H1 (cell line): ENCODE measurements at regions not wholly inside any gene's neighbourhood (a gene's known extent, or its start where the extent isn't known, plus 50 kb on each side); places are given as distances from the start of the nearest gene placed in this dataset.

Source experiments
- BACH1 ChIP-seq: IDR thresholded peaks from 2 replicates; pipeline ENCODE4 v1.6.1; 2012; ENCODE audit warnings: low read length, improper control_type of control experiment
- CBX8 ChIP-seq: fragments of 300-800, 300-1000 bp; sonication (generic); IDR thresholded peaks from 2 replicates; pipeline ENCODE4 v1.7.1; 2016; ENCODE audit warnings: low read depth, low read length, borderline replicate concordance
- CHD7 ChIP-seq: fragments of 300-600 bp; sonication (generic); IDR thresholded peaks from 2 replicates; pipeline ENCODE4 v1.7.1; 2012; ENCODE audit warnings: low read length, moderate library complexity, mild to moderate bottlenecking, inconsistent platforms; ENCODE audit not compliant: insufficient replicate concordance
- E2F6 ChIP-seq: IDR thresholded peaks from 2 replicates; pipeline ENCODE4 v1.6.1; 2012; ENCODE audit warnings: inconsistent platforms
- MAX ChIP-seq: IDR thresholded peaks from 2 replicates; pipeline ENCODE4 v1.6.1; 2012; ENCODE audit warnings: inconsistent platforms
- TAF1 ChIP-seq: IDR thresholded peaks from 2 replicates; pipeline ENCODE4 v1.6.1; 2011; ENCODE audit warnings: mild to moderate bottlenecking, low read depth, low read length
- TF ChIP-seq, protein P1 (sequence below): IDR thresholded peaks from 2 replicates; pipeline ENCODE4 v1.6.1; 2011; ENCODE audit warnings: low read length, improper control_type of control experiment

- TF ChIP-seq CHD7 (no peak), MAX (no peak), E2F6 (no peak), BACH1 (no peak), TAF1 (no peak), CBX8 (no peak)
- TF ChIP-seq, protein P1, sequence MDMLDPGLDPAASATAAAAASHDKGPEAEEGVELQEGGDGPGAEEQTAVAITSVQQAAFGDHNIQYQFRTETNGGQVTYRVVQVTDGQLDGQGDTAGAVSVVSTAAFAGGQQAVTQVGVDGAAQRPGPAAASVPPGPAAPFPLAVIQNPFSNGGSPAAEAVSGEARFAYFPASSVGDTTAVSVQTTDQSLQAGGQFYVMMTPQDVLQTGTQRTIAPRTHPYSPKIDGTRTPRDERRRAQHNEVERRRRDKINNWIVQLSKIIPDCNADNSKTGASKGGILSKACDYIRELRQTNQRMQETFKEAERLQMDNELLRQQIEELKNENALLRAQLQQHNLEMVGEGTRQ, result no peak
These were observed 186.8 kb downstream of the SEC16B start (continued) for GRCh38 chr1:177783051-177783450.
